ENCODE measurements at regions not wholly inside any gene's neighbourhood (a gene's known extent, or its start where the extent isn't known, plus 50 kb on each side); places are given as distances from the start of the nearest gene placed in this dataset.

GRCh38 chr20:16951876-16952275 is 203.7 kb downstream of the OTOR start:
- DNase-seq, result no peak

- DNase-seq, result no peak
Observed at GRCh38 chr20:16952965-16953364, 204.8 kb downstream of the OTOR start.

DNA sequence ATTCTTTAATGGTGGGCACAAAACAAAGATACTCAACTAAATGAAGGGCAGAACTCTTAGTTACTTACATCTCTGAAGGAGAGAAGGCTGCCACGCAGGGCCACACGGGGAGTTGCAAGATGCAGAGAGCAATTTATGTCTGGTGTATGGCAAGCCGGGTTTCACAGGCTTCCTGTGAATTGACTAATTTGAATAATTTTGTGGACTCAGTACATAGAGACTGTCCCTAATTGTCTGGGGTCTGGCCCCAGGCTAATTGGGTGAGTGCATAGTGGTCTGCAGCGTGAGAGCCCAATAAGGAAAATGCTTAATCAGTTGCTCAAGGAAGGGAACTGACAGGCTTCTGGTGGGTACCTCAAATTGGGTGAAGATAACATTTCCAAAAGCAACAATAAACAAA is 205.7 kb downstream of the OTOR start:
- no peak for DNase-seq

- no peak for DNase-seq
Observed at GRCh38 chr20:16955462-16955861, 207.3 kb downstream of the OTOR start.

DNA sequence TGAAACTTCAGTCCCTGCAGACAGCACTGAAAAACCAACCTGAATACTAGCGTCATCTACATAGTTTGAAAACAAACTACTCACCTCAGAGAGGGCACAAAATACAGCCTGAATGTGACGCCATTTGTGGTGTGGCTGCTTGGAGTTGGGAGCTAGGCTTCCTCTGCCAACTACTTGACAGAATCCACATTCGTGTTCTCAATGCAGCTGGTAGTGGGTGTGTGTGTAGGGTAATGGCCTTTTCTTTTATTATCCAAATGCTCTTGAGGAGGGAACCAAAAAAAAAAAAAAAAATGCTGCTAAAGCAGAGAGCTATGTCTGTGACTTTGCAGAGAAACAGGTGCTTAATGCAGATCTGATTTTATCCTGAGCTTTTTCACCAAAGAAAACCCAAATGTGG is 207.8 kb downstream of the OTOR start:
- DNase-seq, result no peak

GRCh38 chr20:16965401-16965800 is 217.2 kb downstream of the OTOR start:
- DNase-seq, result no peak

- no peak for DNase-seq
Observed at GRCh38 chr20:16966276-16966880, 218.2 kb downstream of the OTOR start.

- no peak for DNase-seq
Observed at GRCh38 chr20:16968099-16968498, 219.9 kb downstream of the OTOR start.

DNA sequence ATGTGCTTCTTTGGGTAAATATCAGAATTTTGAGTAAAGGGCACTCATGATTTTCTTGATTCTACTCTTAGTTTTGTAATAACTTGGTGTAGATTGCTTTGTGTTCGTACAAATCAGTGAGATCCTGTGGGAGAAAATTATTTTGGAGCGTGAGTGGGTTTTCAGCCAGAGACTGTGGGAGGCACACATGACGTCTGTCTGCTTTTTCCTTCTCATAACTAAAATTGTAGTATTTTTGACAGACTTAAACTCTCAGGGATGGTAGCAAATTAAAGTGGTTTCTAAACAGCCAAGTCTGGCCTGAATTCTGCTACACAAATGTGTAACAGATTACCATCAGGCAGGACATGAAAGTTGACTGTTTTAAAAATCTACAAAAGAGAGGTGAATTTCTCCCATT is 222.6 kb downstream of the OTOR start:
- DNase-seq, result no peak

DNA sequence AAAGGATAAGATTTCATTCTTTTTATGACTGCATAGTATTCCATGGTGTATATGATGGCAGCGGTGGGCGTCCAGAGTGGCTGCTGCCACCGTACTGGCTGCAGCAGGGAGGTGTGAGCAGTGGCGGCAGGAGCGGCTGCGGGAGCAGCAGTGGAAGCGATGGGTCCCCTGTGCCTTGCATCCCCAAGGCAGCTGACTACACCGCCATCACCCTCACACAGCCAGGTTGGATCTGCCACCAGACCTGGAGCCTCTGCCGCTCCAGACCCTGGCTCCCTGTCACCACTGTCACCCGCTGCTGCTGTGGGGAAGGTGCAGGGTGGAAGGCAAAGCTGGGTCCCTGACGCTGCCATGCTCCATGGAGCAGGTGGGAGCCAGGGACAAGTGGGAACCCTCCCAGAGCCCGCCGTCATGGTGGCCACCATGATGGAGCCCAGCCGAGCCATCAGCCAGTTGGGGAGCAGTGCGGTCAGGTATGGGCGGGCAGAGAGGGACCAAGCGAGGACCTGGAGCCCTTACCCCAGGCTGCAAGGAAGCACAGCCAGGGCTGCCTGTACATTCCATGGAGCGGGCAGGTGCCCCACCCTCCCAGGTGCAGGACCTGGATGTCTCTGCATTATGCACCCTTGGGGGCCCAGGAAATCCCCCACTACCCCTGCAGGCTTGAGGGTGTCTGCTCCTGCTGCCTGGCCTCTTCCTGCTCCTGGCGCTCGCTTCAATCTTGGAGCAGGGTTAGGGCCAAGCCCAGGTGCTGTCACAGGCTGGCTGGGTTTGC is 226.1 kb downstream of the OTOR start:
- DNase-seq, result no peak

GRCh38 chr20:16974855-16975162 is 226.7 kb downstream of the OTOR start:
- DNase-seq, result no peak

- DNase-seq, result no peak
Observed at GRCh38 chr20:16975682-16976081, 227.5 kb downstream of the OTOR start.

DNA sequence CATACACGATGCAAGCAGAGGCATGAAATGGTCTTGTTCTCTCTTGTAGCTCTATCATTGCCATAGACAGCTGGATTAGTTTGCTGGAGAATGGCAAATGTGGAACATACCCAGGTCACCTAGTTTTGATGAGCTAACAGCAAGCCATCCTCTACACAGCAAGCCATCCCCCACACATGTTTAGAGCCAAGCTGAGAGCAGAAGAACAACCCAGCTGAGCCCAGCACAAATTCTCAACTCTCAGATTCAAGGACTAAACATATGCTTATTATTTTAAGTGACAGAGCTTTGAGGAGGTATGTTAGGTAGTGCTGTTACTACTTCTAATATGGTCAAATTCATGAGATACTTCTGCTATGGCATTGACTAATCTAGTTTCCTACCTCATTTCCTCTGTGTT is 230.3 kb downstream of the OTOR start:
- DNase-seq, result no peak

- DNase-seq, result no peak
Observed at GRCh38 chr20:16982091-16982726, 234.1 kb downstream of the OTOR start.

GRCh38 chr20:16984481-16984880 is 236.3 kb downstream of the OTOR start:
- DNase-seq, result no peak

- DNase-seq, result no peak
Observed at GRCh38 chr20:17003170-17003870, 223.5 kb upstream of the PCSK2 start.

- DNase-seq, result no peak
Observed at GRCh38 chr20:17010181-17010580, 216.7 kb upstream of the PCSK2 start.

- DNase-seq, result no peak
Observed at GRCh38 chr20:17012546-17013226, 214.2 kb upstream of the PCSK2 start.

GRCh38 chr20:17014217-17014616 is 212.6 kb upstream of the PCSK2 start:
- no peak for DNase-seq

- no peak for DNase-seq
Observed at GRCh38 chr20:17014756-17015366, 212.0 kb upstream of the PCSK2 start.

DNA sequence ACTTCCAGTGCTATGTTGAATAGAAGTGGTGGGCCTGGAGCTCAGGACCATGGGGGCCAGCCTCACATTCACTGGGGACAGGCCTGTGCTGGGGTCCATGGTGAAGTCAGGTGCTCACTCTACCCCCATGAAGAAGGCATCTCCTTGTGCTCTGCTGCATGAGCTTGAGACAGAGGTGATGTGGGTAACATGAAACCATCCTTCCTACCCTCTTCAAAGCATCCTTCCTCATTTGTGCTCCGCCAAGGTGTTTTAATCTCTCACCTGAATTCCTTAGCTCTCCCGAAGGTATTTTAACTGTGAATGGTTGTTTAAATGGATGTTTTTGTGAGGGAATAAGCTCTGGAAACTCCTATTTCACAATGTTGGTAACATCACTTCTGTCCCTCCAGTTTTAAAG is 209.6 kb upstream of the PCSK2 start:
- DNase-seq, result no peak

GRCh38 chr20:17021481-17021880 is 205.4 kb upstream of the PCSK2 start:
- DNase-seq, result no peak

GRCh38 chr20:17023036-17023435 is 203.8 kb upstream of the PCSK2 start:
- no peak for DNase-seq

Data from DMS79 treated with DMSO at 0.1 percent for 48 hours (cell line).